DOHH2 (cell line): ENCODE measurements at regions not wholly inside any gene's neighbourhood (a gene's known extent, or its start where the extent isn't known, plus 50 kb on each side); places are given as distances from the start of the nearest gene placed in this dataset.

Experiments used
- H3F3A ChIP-seq: fragments of 200-600 bp; sonication (generic), shearing (Covaris generic); 2 replicates; pipeline ENCODE4 v1.6.0; 2016; ENCODE audit warnings: antibody characterized with exemption, mild to moderate bottlenecking; ENCODE audit not compliant: control insufficient read depth, insufficient read depth
- H3K27ac ChIP-seq: fragments of 200-600 bp; sonication (generic); 2 replicates; pipeline ENCODE4 v1.5.1; 2014; ENCODE audit warnings: low read depth, mild to moderate bottlenecking, low read length, moderate library complexity
- H3K27me3 ChIP-seq: fragments of 200-600 bp; sonication (generic); 2 replicates; pipeline ENCODE4 v1.6.1; 2014; ENCODE audit warnings: mild to moderate bottlenecking, low read length, mixed read lengths; ENCODE audit not compliant: control insufficient read depth
- H3K36me3 ChIP-seq: fragments of 200-600 bp; sonication (generic); 2 replicates; pipeline ENCODE4 v1.6.1; 2014; ENCODE audit warnings: mild to moderate bottlenecking, low read length, moderate library complexity, mixed read lengths; ENCODE audit not compliant: control insufficient read depth
- H3K4me1 ChIP-seq: fragments of 200-600 bp; sonication (generic); 2 replicates; pipeline ENCODE4 v1.6.1; 2014; ENCODE audit warnings: mild to moderate bottlenecking, low read length, mixed read lengths; ENCODE audit not compliant: control insufficient read depth
- H3K4me2 ChIP-seq: fragments of 200-600 bp; sonication (generic); 2 replicates; pipeline ENCODE4 v1.6.0; 2014; ENCODE audit warnings: mild to moderate bottlenecking, low read length, moderate library complexity
- H3K4me3 ChIP-seq: fragments of 200-600 bp; sonication (generic); 2 replicates; pipeline ENCODE4 v1.5.1; 2014; ENCODE audit warnings: mild to moderate bottlenecking, low read length, mixed read lengths
- H3K79me2 ChIP-seq: fragments of 200-600 bp; sonication (generic); 2 replicates; pipeline ENCODE4 v1.6.1; 2014; ENCODE audit warnings: mild to moderate bottlenecking, low read length, mixed read lengths; ENCODE audit not compliant: control insufficient read depth
- H3K9me2 ChIP-seq: fragments of 200-600 bp; sonication (generic); replicated peaks from 2 replicates; pipeline ENCODE4 v1.6.1; 2014; ENCODE audit warnings: mild to moderate bottlenecking, low read length, mixed read lengths; ENCODE audit not compliant: control insufficient read depth
- H3K9me3 ChIP-seq: fragments of 200-600 bp; sonication (generic); 2 replicates; pipeline ENCODE4 v1.6.1; 2014; ENCODE audit warnings: antibody characterized with exemption, low read length, mixed read lengths; ENCODE audit not compliant: control insufficient read depth, insufficient read depth
- H4K20me1 ChIP-seq: fragments of 200-600 bp; sonication (generic); 2 replicates; pipeline ENCODE4 v1.6.0; 2014; ENCODE audit warnings: low read depth, mild to moderate bottlenecking, antibody characterized with exemption, low read length, moderate library complexity; ENCODE audit not compliant: control insufficient read depth, insufficient read depth
- CTCF ChIP-seq: fragments of 200-600 bp; sonication (generic); IDR thresholded peaks from one replicate; pipeline ENCODE4 v1.5.1; 2014; ENCODE audit warnings: antibody characterized with exemption, mild to moderate bottlenecking, low read depth, low read length; ENCODE audit not compliant: poor library complexity, severe bottlenecking
- EZH2phosphoT487 ChIP-seq: fragments of 200-600 bp; sonication (generic); IDR thresholded peaks from 2 replicates; pipeline ENCODE4 v1.6.1; 2017; ENCODE audit warnings: borderline replicate concordance, mild to moderate bottlenecking, antibody characterized with exemption, low read length, moderate library complexity, mixed read lengths

GRCh38 chr3:81326245-81326644 lies 435.2 kb downstream of the GBE1 start:
- no peaks in the 10 kb centered on the region for H3F3A ChIP-seq
- no peaks in the 10 kb centered on the region for H3K27me3 ChIP-seq
- no peaks in the 10 kb centered on the region for H4K20me1 ChIP-seq
- TF ChIP-seq EZH2phosphoT487 (no peak), CTCF (no peak)
- no peak overlapping the region for H3K4me3 ChIP-seq
- H3K27ac ChIP-seq: no peak overlapping the region
- H3K9me3 ChIP-seq: no peaks in the 10 kb centered on the region
- no peaks in the 10 kb centered on the region for H3K9me2 ChIP-seq
- no peak overlapping the region for H3K4me2 ChIP-seq
- no peaks in the 10 kb centered on the region for H3K36me3 ChIP-seq
- H3K79me2 ChIP-seq: no peaks in the 10 kb centered on the region
- H3K4me1 ChIP-seq: no peaks in the 10 kb centered on the region

- no peaks in the 10 kb centered on the region for H3K79me2 ChIP-seq
- no peak overlapping the region for H3K27ac ChIP-seq
- H3K4me3 ChIP-seq: no peak overlapping the region
- H3K27me3 ChIP-seq: no peaks in the 10 kb centered on the region
- no peaks in the 10 kb centered on the region for H3K9me2 ChIP-seq
- no peaks in the 10 kb centered on the region for H3K9me3 ChIP-seq
- no peaks in the 10 kb centered on the region for H3F3A ChIP-seq
- TF ChIP-seq EZH2phosphoT487 (no peak), CTCF (no peak)
- no peaks in the 10 kb centered on the region for H3K36me3 ChIP-seq
- H3K4me2 ChIP-seq: no peak overlapping the region
- no peaks in the 10 kb centered on the region for H4K20me1 ChIP-seq
- no peaks in the 10 kb centered on the region for H3K4me1 ChIP-seq
Measured at GRCh38 chr3:81320862-81321261, 440.6 kb downstream of the GBE1 start.

- H3K79me2 ChIP-seq: no peaks in the 10 kb centered on the region
- no peaks in the 10 kb centered on the region for H3K36me3 ChIP-seq
- no peaks in the 10 kb centered on the region for H3K27me3 ChIP-seq
- H3K4me2 ChIP-seq: no peak overlapping the region
- H3K9me3 ChIP-seq: no peaks in the 10 kb centered on the region; the same call in 1 of the 2 replicates
- no peaks in the 10 kb centered on the region for H3K9me2 ChIP-seq
- H3K4me3 ChIP-seq: no peak overlapping the region
- no peaks in the 10 kb centered on the region for H3K4me1 ChIP-seq
- H4K20me1 ChIP-seq: no peaks in the 10 kb centered on the region
- no peak overlapping the region for H3K27ac ChIP-seq
- TF ChIP-seq CTCF (no peak), EZH2phosphoT487 (no peak)
- no peaks in the 10 kb centered on the region for H3F3A ChIP-seq
Measured at GRCh38 chr3:81315030-81315429, 446.4 kb downstream of the GBE1 start.

- H3K36me3 ChIP-seq: no peaks in the 10 kb centered on the region
- no peaks in the 10 kb centered on the region for H3K27me3 ChIP-seq
- H3K27ac ChIP-seq: no peak overlapping the region
- no peaks in the 10 kb centered on the region for H3K9me2 ChIP-seq
- H3K4me1 ChIP-seq: no peaks in the 10 kb centered on the region
- no peaks in the 10 kb centered on the region; the same call in 1 of the 2 replicates for H3K9me3 ChIP-seq
- H3F3A ChIP-seq: no peaks in the 10 kb centered on the region
- no peaks in the 10 kb centered on the region for H3K79me2 ChIP-seq
- TF ChIP-seq CTCF: no peak
- no peak for TF ChIP-seq EZH2phosphoT487
- no peak overlapping the region for H3K4me3 ChIP-seq
- no peaks in the 10 kb centered on the region for H4K20me1 ChIP-seq
- no peak overlapping the region for H3K4me2 ChIP-seq
Measured at GRCh38 chr3:81311321-81311720, 450.1 kb downstream of the GBE1 start.
